Hepatocyte (in vitro differentiated cells): ENCODE measurements at regions not wholly inside any gene's neighbourhood (a gene's known extent, or its start where the extent isn't known, plus 50 kb on each side); places are given as distances from the start of the nearest gene placed in this dataset.

ENCODE experiments used
- DNase-seq: peaks from one replicate; pipeline ENCODE4 v3.0.0-alpha.2; 2016; ENCODE audit warnings: low spot score
- H2AFZ ChIP-seq: fragments of 200-600 bp; sonication (generic); 2 replicates; pipeline ENCODE4 v1.6.0; 2016; ENCODE audit warnings: antibody characterized with exemption, mild to moderate bottlenecking
- H3K27ac ChIP-seq: fragments of 200-600 bp; sonication (generic); 2 replicates; pipeline ENCODE4 v1.5.1; 2016; ENCODE audit warnings: mild to moderate bottlenecking
- H3K27me3 ChIP-seq: fragments of 200-600 bp; sonication (generic); 2 replicates; pipeline ENCODE4 v1.6.1; 2016
- H3K36me3 ChIP-seq: fragments of 200-600 bp; sonication (generic); replicated peaks from 2 replicates; pipeline ENCODE4 v1.5.1; 2016; ENCODE audit warnings: low read depth; ENCODE audit not compliant: insufficient read depth
- H3K4me1 ChIP-seq: fragments of 200-600 bp; sonication (generic); 2 replicates; pipeline ENCODE4 v1.5.1; 2016; ENCODE audit warnings: mild to moderate bottlenecking, moderate library complexity; ENCODE audit not compliant: insufficient read depth
- H3K4me2 ChIP-seq: fragments of 200-600 bp; sonication (generic); 2 replicates; pipeline ENCODE4 v1.6.0; 2016
- H3K4me3 ChIP-seq: fragments of 200-600 bp; sonication (generic); 2 replicates; pipeline ENCODE4 v1.5.1; 2016; ENCODE audit warnings: mild to moderate bottlenecking
- H3K79me2 ChIP-seq: fragments of 200-600 bp; sonication (generic); 2 replicates; pipeline ENCODE4 v1.6.0; 2017; ENCODE audit warnings: mild to moderate bottlenecking
- H3K9me2 ChIP-seq: fragments of 200-600 bp; sonication (generic); replicated peaks from 2 replicates; pipeline ENCODE4 v1.6.0; 2017; ENCODE audit warnings: mild to moderate bottlenecking; ENCODE audit not compliant: insufficient read depth
- H3K9me3 ChIP-seq: fragments of 200-600 bp; sonication (generic); 2 replicates; pipeline ENCODE4 v1.5.1; 2016; ENCODE audit warnings: low read depth, mild to moderate bottlenecking
- H4K20me1 ChIP-seq: fragments of 200-600 bp; sonication (generic); 2 replicates; pipeline ENCODE4 v1.6.0; 2016; ENCODE audit warnings: mild to moderate bottlenecking; ENCODE audit not compliant: insufficient read depth, poor library complexity, severe bottlenecking
- CTCF ChIP-seq: fragments of 200-600 bp; sonication (generic); IDR thresholded peaks from 2 replicates; pipeline ENCODE4 v1.5.1; 2016; ENCODE audit warnings: antibody characterized with exemption, mild to moderate bottlenecking; ENCODE audit not compliant: poor library complexity
- EZH2 ChIP-seq: fragments of 200-600 bp; sonication (generic); IDR thresholded peaks from 2 replicates; pipeline ENCODE4 v1.6.1; 2016; ENCODE audit warnings: antibody characterized with exemption, mild to moderate bottlenecking, borderline replicate concordance
- EZH2phosphoT487 ChIP-seq: fragments of 200-600 bp; sonication (generic); IDR thresholded peaks from one replicate; pipeline ENCODE4 v1.6.1; 2018; ENCODE audit warnings: antibody characterized with exemption, mild to moderate bottlenecking, low read depth, moderate library complexity; ENCODE audit not compliant: unreplicated experiment, severe bottlenecking
- WGBS: methylation state at CpG from one replicate; pipeline ENCODE4 v1.1.6; 2016; ENCODE audit warnings: low lambda C conversion rate; ENCODE audit errors: missing lambda C conversion rate; 5-methylcytosine and 5-hydroxymethylcytosine counted together

- Histone ChIP-seq H3K27me3 (no peaks in the 10 kb centered on the region), H3K9me3 (no peaks in the 10 kb centered on the region), H3K36me3 (no peaks in the 10 kb centered on the region), H3K27ac (no peak overlapping the region), H3K4me1 (no peaks in the 10 kb centered on the region), H3K79me2 (no peaks in the 10 kb centered on the region), H2AFZ (no peak overlapping the region), H4K20me1 (no peaks in the 10 kb centered on the region), H3K9me2 (no peaks in the 10 kb centered on the region), H3K4me3 (no peak overlapping the region), H3K4me2 (no peak overlapping the region)
- DNase-seq = no peak
- no peak for TF ChIP-seq EZH2phosphoT487
- TF ChIP-seq CTCF = no peak
- no peak for TF ChIP-seq EZH2
- 75% methylated on average over 3 of the region's 3 CpGs for WGBS
These were observed 117.9 kb upstream of the SGK1 start for GRCh38 chr6:134435814-134436280.

- Histone ChIP-seq H3K4me2 (no peak overlapping the region), H2AFZ (no peak overlapping the region), H3K79me2 (no peaks in the 10 kb centered on the region), H3K4me1 (no peaks in the 10 kb centered on the region), H3K27ac (no peak overlapping the region), H3K36me3 (no peaks in the 10 kb centered on the region), H3K9me2 (no peaks in the 10 kb centered on the region), H3K9me3 (no peaks in the 10 kb centered on the region), H3K4me3 (no peak overlapping the region), H3K27me3 (no peaks in the 10 kb centered on the region), H4K20me1 (no peaks in the 10 kb centered on the region)
- TF ChIP-seq CTCF = no peak
- TF ChIP-seq EZH2phosphoT487 = no peak
- TF ChIP-seq EZH2 = no peak
- WGBS = 94% methylated on average over 9 of the region's 9 CpGs
- DNase-seq = no peak
These were observed 116.4 kb upstream of the SGK1 start for GRCh38 chr6:134434019-134434942.

GRCh38 chr6:134432036-134432435 lies 114.1 kb upstream of the SGK1 start:
- no peaks in the 10 kb centered on the region for H3K9me3 ChIP-seq
- H2AFZ ChIP-seq = no peak overlapping the region
- no peak for DNase-seq
- H3K4me1 ChIP-seq = no peaks in the 10 kb centered on the region
- TF ChIP-seq EZH2 (no peak), EZH2phosphoT487 (no peak), CTCF (no peak)
- H3K4me2 ChIP-seq = no peak overlapping the region
- H3K27me3 ChIP-seq = no peaks in the 10 kb centered on the region
- H4K20me1 ChIP-seq = no peaks in the 10 kb centered on the region
- H3K36me3 ChIP-seq = no peaks in the 10 kb centered on the region
- H3K79me2 ChIP-seq = no peaks in the 10 kb centered on the region
- 50% methylated on average over 2 of the region's 2 CpGs for WGBS
- no peak overlapping the region for H3K4me3 ChIP-seq
- no peaks in the 10 kb centered on the region for H3K9me2 ChIP-seq
- H3K27ac ChIP-seq = no peak overlapping the region
